GM23338 (cell line): ENCODE measurements at regions not wholly inside any gene's neighbourhood (a gene's known extent, or its start where the extent isn't known, plus 50 kb on each side); places are given as distances from the start of the nearest gene placed in this dataset.

Source experiments
- ATAC-seq: fragments of 200-7000 bp; cut with Tn5 transposase; 3 replicates; pipeline ENCODE4 v1.9.1; 2020
- DNase-seq: peaks from one replicate; pipeline ENCODE4 v3.0.0-alpha.2; 2015; ENCODE audit warnings: low spot score
- H2AFZ ChIP-seq: fragments of 200-600 bp; sonication (generic); 2 replicates; pipeline ENCODE4 v1.8.0; 2016; ENCODE audit warnings: antibody characterized with exemption, mild to moderate bottlenecking, moderate library complexity
- H3F3A ChIP-seq: fragments of 200-600 bp; sonication (generic); replicated peaks from 2 replicates; pipeline ENCODE4 v1.8.0; 2017; ENCODE audit warnings: antibody characterized with exemption, mixed run types, low read depth
- H3K27ac ChIP-seq: fragments of 200-600 bp; sonication (generic); 2 replicates; pipeline ENCODE4 v1.6.1; 2016; ENCODE audit warnings: low read depth
- H3K27me3 ChIP-seq: fragments of 200-600 bp; sonication (generic); 2 replicates; pipeline ENCODE4 v1.8.0; 2016; ENCODE audit warnings: mild to moderate bottlenecking, mixed run types, moderate library complexity; ENCODE audit not compliant: insufficient read depth
- H3K36me3 ChIP-seq: fragments of 200-600 bp; sonication (generic); 2 replicates; pipeline ENCODE4 v1.8.0; 2016; ENCODE audit warnings: mild to moderate bottlenecking; ENCODE audit not compliant: insufficient read depth
- H3K4me1 ChIP-seq: fragments of 200-600 bp; sonication (generic); 2 replicates; pipeline ENCODE4 v1.8.0; 2016; ENCODE audit warnings: mild to moderate bottlenecking, moderate library complexity; ENCODE audit not compliant: insufficient read depth
- H3K4me2 ChIP-seq: fragments of 200-600 bp; sonication (generic); 2 replicates; pipeline ENCODE4 v1.7.1; 2017; ENCODE audit warnings: mixed run types
- H3K4me3 ChIP-seq: fragments of 200-600 bp; sonication (generic); 2 replicates; pipeline ENCODE4 v1.6.1; 2016; ENCODE audit warnings: mixed run types
- H3K79me2 ChIP-seq: fragments of 200-600 bp; sonication (generic); replicated peaks from 2 replicates; pipeline ENCODE4 v1.8.0; 2017; ENCODE audit warnings: mild to moderate bottlenecking; ENCODE audit not compliant: insufficient read depth
- H3K9me2 ChIP-seq: fragments of 200-600 bp; sonication (generic); 2 replicates; pipeline ENCODE4 v1.8.0; 2017; ENCODE audit not compliant: insufficient read depth
- H4K20me1 ChIP-seq: fragments of 200-600 bp; sonication (generic); replicated peaks from 2 replicates; pipeline ENCODE4 v1.8.0; 2017; ENCODE audit warnings: mild to moderate bottlenecking; ENCODE audit not compliant: insufficient read depth
- H3K27ac Mint-ChIP-seq: 2 replicates; pipeline ENCODE4 v1.8.0; 2020; ENCODE audit warnings: inconsistent platforms, mild to moderate bottlenecking, moderate library complexity, mixed read lengths
- H3K27me3 Mint-ChIP-seq: 3 replicates; pipeline ENCODE4 v1.8.0; 2022; ENCODE audit warnings: low read depth, mild to moderate bottlenecking, moderate library complexity, mixed read lengths, inconsistent platforms; ENCODE audit not compliant: insufficient read depth, poor library complexity
- H3K36me3 Mint-ChIP-seq: 3 replicates; pipeline ENCODE4 v1.8.0; 2021; ENCODE audit warnings: low read depth, mild to moderate bottlenecking, inconsistent platforms, moderate library complexity, mixed read lengths
- H3K4me1 Mint-ChIP-seq: 3 replicates; pipeline ENCODE4 v1.8.0; 2020; ENCODE audit warnings: mild to moderate bottlenecking, inconsistent platforms, mixed read lengths
- H3K4me3 Mint-ChIP-seq: 3 replicates; pipeline ENCODE4 v1.8.0; 2021; ENCODE audit warnings: moderate library complexity, mild to moderate bottlenecking, inconsistent platforms, mixed read lengths
- H3K9me3 Mint-ChIP-seq: 3 replicates; pipeline ENCODE4 v1.8.0; 2020; ENCODE audit warnings: moderate library complexity, mild to moderate bottlenecking, inconsistent platforms, mixed read lengths
- CREB1 ChIP-seq: fragments of 250-450 bp; sonication (Bioruptor Pico); IDR thresholded peaks from 2 replicates; pipeline ENCODE4 v1.5.0; 2020; ENCODE audit warnings: low read depth, mild to moderate bottlenecking, moderate library complexity
- CTCF ChIP-seq, 2 experiments: fragments of 200-600 bp in 1 of 2; sonication (generic) in 1 of 2; conservative IDR thresholded peaks; 2 replicates each; pipeline versions ENCODE4 v1.5.1 to v1.6.1; 2016 to 2017; ENCODE audit warnings: antibody characterized with exemption in 2 of 2, low read depth in 2 of 2, mild to moderate bottlenecking in 2 of 2, moderate library complexity in 1 of 2
- EZH2 ChIP-seq: fragments of 200-600 bp; sonication (generic); IDR thresholded peaks from one replicate; pipeline ENCODE4 v1.8.0; 2017; ENCODE audit warnings: antibody characterized with exemption, mild to moderate bottlenecking, low read depth; ENCODE audit not compliant: unreplicated experiment
- EZH2phosphoT487 ChIP-seq: fragments of 200-600 bp; sonication (generic); IDR thresholded peaks from one replicate; pipeline ENCODE4 v1.8.1; 2018; ENCODE audit warnings: antibody characterized with exemption; ENCODE audit not compliant: unreplicated experiment
- JUNB ChIP-seq: IDR thresholded peaks from one replicate; pipeline ENCODE4 v1.6.1; 2016; ENCODE audit warnings: antibody characterized with exemption; ENCODE audit not compliant: unreplicated experiment
- NANOG ChIP-seq: IDR thresholded peaks from 2 replicates; pipeline ENCODE4 v1.6.1; 2016; ENCODE audit warnings: antibody characterized with exemption, borderline replicate concordance
- POLR2AphosphoS5 ChIP-seq: IDR thresholded peaks from 2 replicates; pipeline ENCODE4 v1.6.1; 2016; ENCODE audit warnings: antibody characterized with exemption, low read depth
- REST ChIP-seq: IDR thresholded peaks from one replicate; pipeline ENCODE4 v1.6.1; 2018; ENCODE audit warnings: antibody characterized with exemption; ENCODE audit not compliant: unreplicated experiment
- STAT1 ChIP-seq: IDR thresholded peaks from one replicate; pipeline ENCODE4 v1.6.1; 2016; ENCODE audit warnings: antibody characterized with exemption; ENCODE audit not compliant: unreplicated experiment
- ZNF114 ChIP-seq: fragments of 250-450 bp; sonication (Bioruptor Pico); IDR thresholded peaks from 2 replicates; pipeline ENCODE4 v1.5.0; 2020; ENCODE audit warnings: mild to moderate bottlenecking, moderate library complexity
- ZNF462 ChIP-seq: fragments of 250-450 bp; sonication (Bioruptor Pico); IDR thresholded peaks from 2 replicates; pipeline ENCODE4 v1.5.0; 2020; ENCODE audit warnings: mild to moderate bottlenecking, moderate library complexity

GRCh38 chr1:69510026-69510425, 57.7 kb upstream of the LRRC7 start:
- Mint-ChIP-seq H3K4me1 (peaks cover 5% of the 10 kb centered on the region; the same call in 2 of the 3 replicates), H3K27ac (no peak overlapping the region)
- ATAC-seq, result no peak

More at GRCh38 chr1:69510026-69510425, 57.7 kb upstream of the LRRC7 start:
- DNase-seq, result no peak
- Histone ChIP-seq H3F3A (no peaks in the 10 kb centered on the region), H4K20me1 (no peaks in the 10 kb centered on the region), H2AFZ (no peak overlapping the region), H3K79me2 (no peaks in the 10 kb centered on the region), H3K27ac (no peak overlapping the region), H3K27me3 (no peaks in the 10 kb centered on the region), H3K4me1 (peaks cover 13% of the 10 kb centered on the region; the same call in 1 of the 2 replicates), H3K36me3 (no peaks in the 10 kb centered on the region), H3K4me3 (no peak overlapping the region), H3K4me2 (no peak overlapping the region), H3K9me2 (no peaks in the 10 kb centered on the region)
- TF ChIP-seq STAT1 (no peak), EZH2 (no peak), NANOG (no peak), ZNF114 (CRISPR knock-in tag) (no peak), REST (no peak), CTCF (conservative IDR thresholded peaks at IDR 0.05; ENCODE audit: low read depth in 2 of 2) (no peak), POLR2AphosphoS5 (no peak), EZH2phosphoT487 (no peak), JUNB (no peak), ZNF462 (CRISPR knock-in tag) (no peak), CREB1 (CRISPR knock-in tag) (no peak)
- Mint-ChIP-seq H3K36me3 (no peaks in the 10 kb centered on the region), H3K27me3 (no peaks in the 10 kb centered on the region), H3K4me3 (no peak overlapping the region), H3K9me3 (no peaks in the 10 kb centered on the region)
